Breast epithelium (tissue), 3 donors: ENCODE measurements at regions not wholly inside any gene's neighbourhood (a gene's known extent, or its start where the extent isn't known, plus 50 kb on each side); places are given as distances from the start of the nearest gene placed in this dataset.

ENCODE experiments used
- POLR2A ChIP-seq: fragments of 450-650 bp; IDR thresholded peaks from one replicate; pipeline ENCODE4 v1.6.1; 2016; ENCODE audit warnings: antibody characterized with exemption, mild to moderate bottlenecking, moderate library complexity
- POLR2AphosphoS5 ChIP-seq, 3 donors: sonication (generic); formaldehyde crosslinking; IDR thresholded peaks; one replicate each; pipeline ENCODE4 v1.6.1; 2017; ENCODE audit warnings: antibody characterized with exemption in 3 of 3
- TF ChIP-seq, protein P1 (sequence below), 3 donors: fragments of 450-650 bp; IDR thresholded peaks; one replicate each; pipeline ENCODE4 v1.5.1; 2016 to 2017; ENCODE audit warnings: antibody characterized with exemption in 3 of 3, mild to moderate bottlenecking in 3 of 3, moderate library complexity in 3 of 3

- TF ChIP-seq POLR2AphosphoS5 (IDR thresholded peaks at IDR 0.05) (no peak), POLR2A (no peak)
- TF ChIP-seq, protein P1, sequence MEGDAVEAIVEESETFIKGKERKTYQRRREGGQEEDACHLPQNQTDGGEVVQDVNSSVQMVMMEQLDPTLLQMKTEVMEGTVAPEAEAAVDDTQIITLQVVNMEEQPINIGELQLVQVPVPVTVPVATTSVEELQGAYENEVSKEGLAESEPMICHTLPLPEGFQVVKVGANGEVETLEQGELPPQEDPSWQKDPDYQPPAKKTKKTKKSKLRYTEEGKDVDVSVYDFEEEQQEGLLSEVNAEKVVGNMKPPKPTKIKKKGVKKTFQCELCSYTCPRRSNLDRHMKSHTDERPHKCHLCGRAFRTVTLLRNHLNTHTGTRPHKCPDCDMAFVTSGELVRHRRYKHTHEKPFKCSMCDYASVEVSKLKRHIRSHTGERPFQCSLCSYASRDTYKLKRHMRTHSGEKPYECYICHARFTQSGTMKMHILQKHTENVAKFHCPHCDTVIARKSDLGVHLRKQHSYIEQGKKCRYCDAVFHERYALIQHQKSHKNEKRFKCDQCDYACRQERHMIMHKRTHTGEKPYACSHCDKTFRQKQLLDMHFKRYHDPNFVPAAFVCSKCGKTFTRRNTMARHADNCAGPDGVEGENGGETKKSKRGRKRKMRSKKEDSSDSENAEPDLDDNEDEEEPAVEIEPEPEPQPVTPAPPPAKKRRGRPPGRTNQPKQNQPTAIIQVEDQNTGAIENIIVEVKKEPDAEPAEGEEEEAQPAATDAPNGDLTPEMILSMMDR (IDR thresholded peaks at IDR 0.05) = no peak
Measured at GRCh38 chr2:44838116-44838790, 103.2 kb upstream of the SIX3 start.
